ENCODE measurements at regions not wholly inside any gene's neighbourhood (a gene's known extent, or its start where the extent isn't known, plus 50 kb on each side); places are given as distances from the start of the nearest gene placed in this dataset.

DNA sequence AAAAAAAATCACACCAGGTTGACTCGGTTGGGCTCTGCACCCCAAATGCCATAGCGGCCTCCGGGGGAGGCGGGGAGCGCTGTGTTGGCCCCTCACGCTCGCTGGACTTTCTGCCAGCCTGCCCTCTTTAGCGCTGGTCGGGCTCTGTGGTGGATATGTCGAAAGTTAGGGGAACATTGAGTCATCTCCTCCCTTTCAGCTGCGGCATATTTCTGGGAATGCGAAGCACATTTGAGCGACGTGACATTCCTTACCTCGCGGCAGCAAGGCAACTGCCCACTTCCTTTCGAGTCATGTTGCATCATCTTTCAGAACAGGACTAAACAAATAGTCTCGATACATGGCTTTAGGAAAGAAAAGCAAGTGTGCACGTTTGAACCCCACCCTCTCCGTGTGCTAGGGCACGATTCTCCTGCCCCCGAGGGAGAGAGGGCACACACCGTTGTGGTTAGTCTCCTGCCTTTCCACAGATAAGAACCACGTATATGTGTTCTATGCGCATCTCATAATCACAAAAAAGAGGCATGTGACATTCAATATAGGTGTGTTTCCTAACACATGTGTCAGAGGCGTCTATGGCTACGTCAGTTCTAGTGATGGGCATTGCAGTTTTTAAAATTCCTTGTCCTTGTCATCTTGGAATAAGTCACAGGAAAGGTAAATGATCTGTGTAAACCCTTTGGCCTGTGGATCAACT lies 105.9 kb upstream of the SLC45A1 start:
- TF ChIP-seq, protein P1, sequence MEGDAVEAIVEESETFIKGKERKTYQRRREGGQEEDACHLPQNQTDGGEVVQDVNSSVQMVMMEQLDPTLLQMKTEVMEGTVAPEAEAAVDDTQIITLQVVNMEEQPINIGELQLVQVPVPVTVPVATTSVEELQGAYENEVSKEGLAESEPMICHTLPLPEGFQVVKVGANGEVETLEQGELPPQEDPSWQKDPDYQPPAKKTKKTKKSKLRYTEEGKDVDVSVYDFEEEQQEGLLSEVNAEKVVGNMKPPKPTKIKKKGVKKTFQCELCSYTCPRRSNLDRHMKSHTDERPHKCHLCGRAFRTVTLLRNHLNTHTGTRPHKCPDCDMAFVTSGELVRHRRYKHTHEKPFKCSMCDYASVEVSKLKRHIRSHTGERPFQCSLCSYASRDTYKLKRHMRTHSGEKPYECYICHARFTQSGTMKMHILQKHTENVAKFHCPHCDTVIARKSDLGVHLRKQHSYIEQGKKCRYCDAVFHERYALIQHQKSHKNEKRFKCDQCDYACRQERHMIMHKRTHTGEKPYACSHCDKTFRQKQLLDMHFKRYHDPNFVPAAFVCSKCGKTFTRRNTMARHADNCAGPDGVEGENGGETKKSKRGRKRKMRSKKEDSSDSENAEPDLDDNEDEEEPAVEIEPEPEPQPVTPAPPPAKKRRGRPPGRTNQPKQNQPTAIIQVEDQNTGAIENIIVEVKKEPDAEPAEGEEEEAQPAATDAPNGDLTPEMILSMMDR (IDR thresholded peaks at IDR 0.05; ENCODE audit: low read depth, low read length): no peak

DNA sequence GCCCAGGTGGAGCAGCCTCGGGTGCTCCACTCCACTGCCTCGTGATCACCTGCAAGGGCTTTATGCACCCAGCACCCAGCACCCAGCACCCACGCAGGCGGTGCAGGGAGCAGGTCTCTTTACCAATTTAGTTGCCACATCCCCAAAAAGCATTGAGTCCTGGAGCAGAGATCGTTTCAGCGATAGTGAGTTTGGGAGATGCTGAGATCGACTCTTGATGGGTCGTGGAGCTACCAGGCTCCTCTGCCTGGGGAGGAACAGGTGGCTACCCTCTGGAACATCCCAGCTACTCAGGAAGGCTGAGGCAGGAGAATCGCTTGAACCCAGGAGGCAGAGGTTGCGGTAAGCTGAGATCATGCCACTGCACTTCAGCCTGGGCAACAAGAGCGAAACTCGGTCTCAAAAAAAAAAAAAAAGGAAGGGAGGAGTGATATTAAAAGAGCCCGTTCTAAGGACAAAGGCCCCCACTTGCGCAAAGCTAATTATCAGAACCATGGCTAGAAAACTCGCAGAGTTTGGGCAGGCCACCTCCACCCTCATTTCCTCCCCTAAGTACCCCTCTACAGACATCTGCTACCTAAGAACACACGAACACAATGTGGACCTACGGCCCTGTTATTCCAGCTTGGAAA lies 106.5 kb upstream of the SLC45A1 start:
- TF ChIP-seq, protein P1 (IDR thresholded peaks at IDR 0.05; ENCODE audit: low read depth, low read length): no peak
- DNase-seq (ENCODE audit: extremely low read depth, low read depth): no peak

More for the DNA sequence above, 105.9 kb upstream of the SLC45A1 start:
- peak; percentile 90 for DNase-seq (ENCODE audit: extremely low read depth, low read depth)

DNA sequence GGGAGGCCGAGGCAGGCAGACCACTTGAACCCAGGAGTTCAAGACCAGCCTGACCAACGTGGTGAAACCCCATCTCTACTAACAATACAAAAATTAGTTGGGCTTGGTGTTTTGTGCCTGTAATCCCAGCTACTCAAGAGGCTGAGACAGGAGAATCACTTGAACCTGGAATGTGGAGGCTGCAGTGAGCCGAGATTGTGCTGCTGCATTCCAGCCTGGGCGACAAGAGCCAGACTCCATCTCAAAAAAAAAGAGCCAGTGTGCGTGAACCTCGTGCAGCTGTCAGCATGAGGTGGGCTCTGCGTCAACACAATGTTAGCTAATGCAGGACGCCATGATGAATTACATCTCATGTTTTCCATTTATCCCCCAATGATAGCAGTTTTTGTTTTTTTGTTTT lies 110.7 kb upstream of the SLC45A1 start:
- no peak for DNase-seq (ENCODE audit: extremely low read depth, low read depth)
- TF ChIP-seq, protein P1 (IDR thresholded peaks at IDR 0.05; ENCODE audit: low read depth, low read length): no peak

DNA sequence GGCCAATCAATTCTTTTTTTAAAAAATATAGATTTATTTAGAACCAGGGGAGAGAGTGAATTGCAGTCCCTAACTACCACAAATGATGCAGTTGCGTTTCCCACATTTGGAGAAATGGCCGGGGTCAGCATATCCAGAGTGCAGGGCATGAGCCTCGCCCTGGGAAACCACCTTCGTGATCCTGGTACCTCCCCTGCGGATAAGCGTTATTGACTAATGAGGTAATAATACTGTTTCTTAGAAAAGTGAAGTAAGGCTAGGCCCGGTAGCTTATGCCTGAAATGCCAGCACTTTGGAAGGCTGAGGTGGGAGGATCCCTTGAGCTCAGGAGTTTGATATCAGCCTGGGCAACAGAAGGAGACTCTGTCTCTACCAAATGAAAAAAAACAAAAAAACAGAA lies 111.5 kb upstream of the SLC45A1 start:
- TF ChIP-seq, protein P1 (IDR thresholded peaks at IDR 0.05; ENCODE audit: low read depth, low read length): no peak
- DNase-seq (ENCODE audit: extremely low read depth, low read depth): no peak

DNA sequence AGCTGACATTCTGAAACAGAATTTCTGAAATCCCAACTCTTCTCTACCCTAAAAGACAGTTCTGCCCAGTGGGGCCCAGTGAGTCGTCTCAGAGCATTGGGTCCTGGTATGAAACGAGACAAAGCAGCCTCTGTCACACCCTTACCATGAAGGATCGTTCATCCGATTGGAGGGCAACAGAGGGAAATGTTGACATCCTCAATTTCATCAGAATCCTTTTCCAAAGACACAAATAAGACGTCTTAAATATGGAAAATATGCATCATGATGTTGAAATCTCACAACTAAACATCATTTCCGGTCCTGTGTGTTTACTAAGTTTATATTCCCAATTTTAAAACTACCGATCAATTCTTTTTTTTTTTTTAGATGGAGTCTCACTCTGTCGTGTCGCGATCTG lies 112.1 kb upstream of the SLC45A1 start:
- TF ChIP-seq, protein P1 (IDR thresholded peaks at IDR 0.05; ENCODE audit: low read depth, low read length): no peak
- no peak for DNase-seq (ENCODE audit: extremely low read depth, low read depth)

DNA sequence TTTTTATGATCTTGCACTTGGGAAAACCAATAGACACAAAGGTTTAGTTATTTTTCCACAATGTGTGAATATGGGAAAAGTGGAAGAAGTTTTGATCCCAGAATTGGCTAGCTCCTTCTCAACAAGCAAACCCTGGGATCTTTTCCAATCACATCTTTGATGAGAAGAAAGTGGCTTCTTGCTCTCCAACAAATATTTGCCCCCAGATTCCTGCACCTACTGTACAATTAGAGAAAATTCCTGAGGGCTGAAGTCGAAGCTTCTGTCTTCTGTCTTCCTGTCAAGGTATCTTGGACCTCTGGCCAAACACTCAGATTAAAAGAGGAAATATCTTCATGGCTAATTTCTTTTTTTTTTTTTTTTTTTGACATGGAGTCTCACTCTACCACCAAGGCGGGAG lies 113.1 kb upstream of the SLC45A1 start:
- DNase-seq (ENCODE audit: extremely low read depth, low read depth): no peak
- TF ChIP-seq, protein P1 (IDR thresholded peaks at IDR 0.05; ENCODE audit: low read depth, low read length): no peak

DNA sequence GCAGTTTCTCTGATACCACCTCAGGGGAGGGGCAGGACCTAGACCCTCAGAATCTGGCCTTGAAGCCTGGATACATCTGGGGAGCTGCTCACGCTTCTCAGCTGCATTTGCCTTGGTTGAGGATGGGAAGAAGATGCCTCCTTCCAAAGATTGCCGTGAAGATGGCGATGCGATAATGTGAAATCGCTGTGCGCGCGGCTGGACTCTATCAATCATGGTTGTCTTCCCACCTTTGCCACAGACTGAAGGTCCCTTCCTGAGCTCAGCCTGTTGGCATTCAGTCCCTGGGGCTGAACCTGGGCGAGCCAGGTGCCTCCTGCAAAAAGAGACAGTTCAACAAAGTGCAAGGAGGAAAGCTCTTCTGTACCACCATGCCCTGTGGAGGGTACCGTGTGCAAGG lies 114.4 kb upstream of the SLC45A1 start:
- no peak for DNase-seq (ENCODE audit: extremely low read depth, low read depth)
- TF ChIP-seq, protein P1 (IDR thresholded peaks at IDR 0.05; ENCODE audit: low read depth, low read length): no peak

Measured in AG09319 (cell line).